Activated T-helper 1 cell treated with Interleukin-2 at 50 U/mL for 16 hours (primary cell): ENCODE measurements at regions not wholly inside any gene's neighbourhood (a gene's known extent, or its start where the extent isn't known, plus 50 kb on each side); places are given as distances from the start of the nearest gene placed in this dataset.
"Not testable (repeated sequence)": the region's sequence is repeated elsewhere in the genome, so short reads cannot be mapped to it uniquely, and the experiment has no call there.

Experiments
- DNase-seq: peaks from one replicate; pipeline ENCODE4 v3.0.0-alpha.2; 2020; ENCODE audit warnings: low read depth

GRCh38 chr2:58769111-58769863 is 528.2 kb upstream of the FANCL start:
- DNase-seq = no peak

GRCh38 chr2:58768715-58769080 is 527.6 kb upstream of the FANCL start:
- no peak for DNase-seq

- DNase-seq = no peak
These were observed 526.9 kb upstream of the FANCL start for GRCh38 chr2:58767828-58768714.

- DNase-seq = no peak
These were observed 523.4 kb upstream of the FANCL start for GRCh38 chr2:58764338-58765104.

GRCh38 chr2:58762176-58762781 is 521.2 kb upstream of the FANCL start:
- DNase-seq = no peak

- no peak for DNase-seq
These were observed 516.8 kb upstream of the FANCL start for GRCh38 chr2:58757971-58758370.

- no peak for DNase-seq
These were observed 515.2 kb upstream of the FANCL start for GRCh38 chr2:58756336-58756735.

- DNase-seq = not testable (repeated sequence)
These were observed 511.4 kb upstream of the FANCL start for GRCh38 chr2:58752507-58752906.

GRCh38 chr2:58751676-58752075 is 510.6 kb upstream of the FANCL start:
- DNase-seq = not testable (repeated sequence)

- no peak for DNase-seq
These were observed 507.9 kb upstream of the FANCL start for GRCh38 chr2:58749041-58749440.

- not testable (repeated sequence) for DNase-seq
These were observed 504.2 kb upstream of the FANCL start for GRCh38 chr2:58745334-58745733.

- DNase-seq = no peak
These were observed 499.3 kb upstream of the FANCL start for GRCh38 chr2:58740426-58740825.

GRCh38 chr2:58739033-58739432 is 497.9 kb upstream of the FANCL start:
- no peak for DNase-seq

GRCh38 chr2:58734365-58734764 is 493.2 kb upstream of the FANCL start:
- DNase-seq = no peak

GRCh38 chr2:58732999-58733398 is 491.9 kb upstream of the FANCL start:
- DNase-seq = no peak

GRCh38 chr2:58731488-58731869 is 490.4 kb upstream of the FANCL start:
- DNase-seq = no peak

- no peak for DNase-seq
These were observed 489.8 kb upstream of the FANCL start for GRCh38 chr2:58730764-58731487.

- DNase-seq = no peak
These were observed 487.0 kb upstream of the FANCL start for GRCh38 chr2:58727981-58728656.

GRCh38 chr2:58721912-58722591 is 480.9 kb upstream of the FANCL start:
- DNase-seq = no peak
